Peyer's patch (tissue), 4 donors: ENCODE measurements at regions not wholly inside any gene's neighbourhood (a gene's known extent, or its start where the extent isn't known, plus 50 kb on each side); places are given as distances from the start of the nearest gene placed in this dataset.

Experiments used
- DNase-seq, 3 donors: peaks; one replicate each; pipeline ENCODE4 v3.0.0-alpha.2; 2017 to 2019
- H3K27ac ChIP-seq, 4 donors: fragments of 200-600 bp; sonication (generic); one replicate each; pipeline ENCODE4 v1.5.1; 2016 to 2019
- H3K27me3 ChIP-seq, 2 donors: fragments of 200-600 bp; sonication (generic); one replicate each; pipeline ENCODE4 v1.5.1; 2019
- H3K36me3 ChIP-seq, 3 donors: fragments of 200-600 bp; sonication (generic); one replicate each; pipeline ENCODE4 v1.5.1; 2016 to 2019
- H3K4me1 ChIP-seq, 4 donors: fragments of 200-600 bp; sonication (generic); one replicate each; pipeline ENCODE4 v1.5.1; 2016 to 2019
- H3K4me3 ChIP-seq, 4 donors: fragments of 200-600 bp; sonication (generic); 1 replicate in 3 of 4; 2 replicates in 1 of 4; pipeline ENCODE4 v1.5.1; 2016 to 2019; ENCODE audit warnings: mild to moderate bottlenecking in 1 of 4
- H3K9me3 ChIP-seq, 4 donors: fragments of 200-600 bp; sonication (generic); one replicate each; pipeline ENCODE4 v1.5.1; 2016 to 2019; ENCODE audit warnings: mild to moderate bottlenecking in 1 of 4
- CTCF ChIP-seq, 6 experiments: fragments of 450-650 bp in 4 of 6; fragments of 200-600 bp in 2 of 6; sonication (generic) in 1 of 6; IDR thresholded peaks; one replicate each; pipeline ENCODE4 v1.5.1; 2017 to 2019; ENCODE audit warnings: antibody characterized with exemption in 6 of 6, mild to moderate bottlenecking in 3 of 6, moderate library complexity in 1 of 6
- POLR2A ChIP-seq, 2 donors: fragments of 450-650 bp; IDR thresholded peaks; one replicate each; pipeline ENCODE4 v1.5.1; 2017; ENCODE audit warnings: antibody characterized with exemption in 2 of 2, mild to moderate bottlenecking in 2 of 2, moderate library complexity in 2 of 2

GRCh38 chr1:98184856-98185255 lies 264.0 kb upstream of the DPYD start:
- Histone ChIP-seq H3K36me3 (no peaks in the 10 kb centered on the region), H3K27me3 (no peaks in the 10 kb centered on the region), H3K27ac (no peak overlapping the region), H3K9me3 (no peaks in the 10 kb centered on the region), H3K4me3 (no peak overlapping the region), H3K4me1 (peaks cover 0 to 8% (median 0%) of the 10 kb centered on the region in 4 donors)
- no peak for DNase-seq
- TF ChIP-seq POLR2A (IDR thresholded peaks at IDR 0.05): no peak
- TF ChIP-seq CTCF (IDR thresholded peaks at IDR 0.05): no peak

- peaks cover 0 to 8% (median 0%) of the 10 kb centered on the region in 4 donors for H3K4me1 ChIP-seq
- no peaks in the 10 kb centered on the region for H3K27me3 ChIP-seq
- TF ChIP-seq CTCF (IDR thresholded peaks at IDR 0.05) (no peak), POLR2A (IDR thresholded peaks at IDR 0.05) (no peak)
- peak overlapping the region in 2 of 4 donors; percentile 33 to 55 for H3K27ac ChIP-seq
- no peak for DNase-seq
- no peak overlapping the region for H3K4me3 ChIP-seq
- H3K9me3 ChIP-seq: no peaks in the 10 kb centered on the region
- H3K36me3 ChIP-seq: no peaks in the 10 kb centered on the region
Observed at GRCh38 chr1:98181036-98181764, 260.4 kb upstream of the DPYD start.

- Histone ChIP-seq H3K27me3 (no peaks in the 10 kb centered on the region), H3K36me3 (no peaks in the 10 kb centered on the region), H3K4me3 (no peak overlapping the region), H3K9me3 (no peaks in the 10 kb centered on the region), H3K27ac (no peak overlapping the region), H3K4me1 (peaks cover 0 to 8% (median 0%) of the 10 kb centered on the region in 4 donors)
- TF ChIP-seq POLR2A (IDR thresholded peaks at IDR 0.05) (no peak), CTCF (IDR thresholded peaks at IDR 0.05) (no peak)
- DNase-seq: no peak
Observed at GRCh38 chr1:98179151-98179773, 258.4 kb upstream of the DPYD start.

- H3K9me3 ChIP-seq: no peaks in the 10 kb centered on the region
- H3K27me3 ChIP-seq: no peaks in the 10 kb centered on the region
- DNase-seq: no peak
- H3K36me3 ChIP-seq: no peaks in the 10 kb centered on the region
- TF ChIP-seq POLR2A (IDR thresholded peaks at IDR 0.05): no peak
- peaks cover 0 to 8% (median 0%) of the 10 kb centered on the region in 4 donors for H3K4me1 ChIP-seq
- H3K27ac ChIP-seq: no peak overlapping the region
- H3K4me3 ChIP-seq: no peak overlapping the region
Observed at GRCh38 chr1:98177751-98178150, 256.9 kb upstream of the DPYD start.

- Histone ChIP-seq H3K27me3 (no peaks in the 10 kb centered on the region), H3K4me1 (peaks cover 0 to 8% (median 0%) of the 10 kb centered on the region in 4 donors), H3K9me3 (no peaks in the 10 kb centered on the region), H3K27ac (no peak overlapping the region), H3K4me3 (no peak overlapping the region), H3K36me3 (no peaks in the 10 kb centered on the region)
- TF ChIP-seq POLR2A (IDR thresholded peaks at IDR 0.05) (no peak), CTCF (IDR thresholded peaks at IDR 0.05) (no peak)
- no peak for DNase-seq
Observed at GRCh38 chr1:98176936-98177335, 256.1 kb upstream of the DPYD start.

- Histone ChIP-seq H3K27ac (no peak overlapping the region), H3K36me3 (no peaks in the 10 kb centered on the region), H3K4me3 (no peak overlapping the region), H3K9me3 (no peaks in the 10 kb centered on the region), H3K4me1 (peaks cover 0 to 8% (median 0%) of the 10 kb centered on the region in 4 donors), H3K27me3 (no peaks in the 10 kb centered on the region)
- TF ChIP-seq CTCF (IDR thresholded peaks at IDR 0.05) (no peak), POLR2A (IDR thresholded peaks at IDR 0.05) (no peak)
- DNase-seq: no peak
Observed at GRCh38 chr1:98176414-98176813, 255.6 kb upstream of the DPYD start.
